NCI-H146 treated with DMSO at 0.1 percent for 48 hours (cell line): ENCODE measurements at regions not wholly inside any gene's neighbourhood (a gene's known extent, or its start where the extent isn't known, plus 50 kb on each side); places are given as distances from the start of the nearest gene placed in this dataset.

Experiments
- DNase-seq: peaks from one replicate; lab custom pipeline; 2025; ENCODE audit not compliant: unreplicated experiment; lab: John Stamatoyannopoulos, UW

GRCh38 chr3:124562769-124563168, 167.5 kb upstream of the UMPS start:
- DNase-seq, result no peak

GRCh38 chr3:124563376-124563775, 166.9 kb upstream of the UMPS start:
- no peak for DNase-seq

- peak; percentile 68 for DNase-seq
Measured at GRCh38 chr3:124565013-124565412, 165.2 kb upstream of the UMPS start.

GRCh38 chr3:124565551-124565950, 164.7 kb upstream of the UMPS start:
- no peak for DNase-seq

- DNase-seq, result no peak
Measured at GRCh38 chr3:124566701-124567100, 163.6 kb upstream of the UMPS start.

GRCh38 chr3:124567179-124567578, 163.1 kb upstream of the UMPS start:
- DNase-seq, result no peak

GRCh38 chr3:124569761-124570160, 160.5 kb upstream of the UMPS start:
- no peak for DNase-seq

- DNase-seq, result no peak
Measured at GRCh38 chr3:124570232-124570631, 160.0 kb upstream of the UMPS start.

- DNase-seq, result no peak
Measured at GRCh38 chr3:124572851-124573405, 157.3 kb upstream of the UMPS start.

GRCh38 chr3:124574012-124574411, 156.2 kb upstream of the UMPS start:
- DNase-seq, result no peak

GRCh38 chr3:124576565-124577493, 153.4 kb upstream of the UMPS start:
- no peak for DNase-seq

- DNase-seq, result no peak
Measured at GRCh38 chr3:124577494-124578167, 152.6 kb upstream of the UMPS start.

GRCh38 chr3:124579641-124580040, 150.6 kb upstream of the UMPS start:
- DNase-seq, result no peak

- DNase-seq, result no peak
Measured at GRCh38 chr3:124582196-124582595, 148.1 kb upstream of the UMPS start.

- DNase-seq, result no peak
Measured at GRCh38 chr3:124582621-124583395, 147.4 kb upstream of the UMPS start.

- DNase-seq, result no peak
Measured at GRCh38 chr3:124584245-124584551, 146.1 kb upstream of the UMPS start.

- peak; percentile 31 for DNase-seq
Measured at GRCh38 chr3:124584552-124585391, 145.5 kb upstream of the UMPS start.

- no peak for DNase-seq
Measured at GRCh38 chr3:124586126-124587052, 143.9 kb upstream of the UMPS start.

GRCh38 chr3:124587053-124587408, 143.2 kb upstream of the UMPS start:
- DNase-seq, result no peak

- DNase-seq, result no peak
Measured at GRCh38 chr3:124588036-124588435, 142.2 kb upstream of the UMPS start.
